ENCODE measurements at regions not wholly inside any gene's neighbourhood (a gene's known extent, or its start where the extent isn't known, plus 50 kb on each side); places are given as distances from the start of the nearest gene placed in this dataset.

- DNase-seq (ENCODE audit: low read depth): no peak
Measured at GRCh38 chr15:95319242-95319641, 1011.3 kb upstream of the NR2F2 start.

- DNase-seq (ENCODE audit: low read depth): no peak
Measured at GRCh38 chr15:95323796-95324195, 1006.7 kb upstream of the NR2F2 start.

DNA sequence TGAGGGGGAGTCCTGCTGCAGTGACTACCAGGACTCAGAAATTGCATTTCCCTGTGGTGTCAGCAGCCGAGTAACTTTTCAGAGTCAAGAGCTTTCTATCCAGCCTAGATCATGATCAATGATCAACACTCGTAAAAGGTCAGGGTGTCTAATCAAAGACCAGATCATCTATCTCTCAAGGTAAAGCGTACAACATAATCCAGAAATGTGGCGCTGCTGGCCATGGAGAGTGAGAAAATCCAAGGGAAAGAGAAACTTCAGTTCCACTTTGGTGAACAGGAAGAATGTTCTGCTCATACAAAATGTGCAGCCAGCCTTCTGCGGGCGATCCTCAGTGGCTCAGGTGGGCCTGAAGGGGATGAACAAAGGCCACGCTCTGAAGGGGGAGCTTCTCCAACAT is 1005.8 kb upstream of the NR2F2 start:
- no peak for DNase-seq (ENCODE audit: low read depth)

DNA sequence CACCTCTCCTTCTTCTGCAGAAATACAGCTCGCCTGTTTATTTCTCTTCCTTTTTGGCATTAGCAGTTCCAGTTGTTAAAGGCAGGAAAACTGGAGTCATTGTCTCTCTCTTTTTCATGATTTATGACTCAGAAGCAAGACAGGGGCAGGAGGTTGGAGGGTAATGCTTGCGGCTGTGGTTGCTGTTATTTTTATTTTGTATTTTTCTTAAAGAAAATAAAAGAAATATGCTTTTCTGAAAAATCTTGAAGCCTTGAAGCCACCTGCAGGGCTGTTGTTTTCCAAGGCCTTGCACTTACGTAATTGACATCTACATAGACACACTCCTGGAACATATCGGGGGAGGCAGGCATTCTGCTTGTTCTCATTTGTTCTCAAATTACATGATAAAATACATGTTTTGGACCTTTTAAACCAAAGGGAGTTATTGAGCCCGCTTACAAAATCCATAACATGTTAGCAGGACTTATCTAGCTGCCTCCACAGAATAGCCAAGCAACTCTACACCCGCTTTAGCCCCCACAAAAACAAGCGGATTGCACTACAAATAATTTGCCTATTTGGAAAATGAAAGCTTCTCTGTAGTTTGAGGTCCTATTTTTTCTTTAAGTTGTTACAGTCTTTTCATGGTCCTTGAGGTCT is 1004.6 kb upstream of the NR2F2 start:
- DNase-seq (ENCODE audit: low read depth): no peak

DNA sequence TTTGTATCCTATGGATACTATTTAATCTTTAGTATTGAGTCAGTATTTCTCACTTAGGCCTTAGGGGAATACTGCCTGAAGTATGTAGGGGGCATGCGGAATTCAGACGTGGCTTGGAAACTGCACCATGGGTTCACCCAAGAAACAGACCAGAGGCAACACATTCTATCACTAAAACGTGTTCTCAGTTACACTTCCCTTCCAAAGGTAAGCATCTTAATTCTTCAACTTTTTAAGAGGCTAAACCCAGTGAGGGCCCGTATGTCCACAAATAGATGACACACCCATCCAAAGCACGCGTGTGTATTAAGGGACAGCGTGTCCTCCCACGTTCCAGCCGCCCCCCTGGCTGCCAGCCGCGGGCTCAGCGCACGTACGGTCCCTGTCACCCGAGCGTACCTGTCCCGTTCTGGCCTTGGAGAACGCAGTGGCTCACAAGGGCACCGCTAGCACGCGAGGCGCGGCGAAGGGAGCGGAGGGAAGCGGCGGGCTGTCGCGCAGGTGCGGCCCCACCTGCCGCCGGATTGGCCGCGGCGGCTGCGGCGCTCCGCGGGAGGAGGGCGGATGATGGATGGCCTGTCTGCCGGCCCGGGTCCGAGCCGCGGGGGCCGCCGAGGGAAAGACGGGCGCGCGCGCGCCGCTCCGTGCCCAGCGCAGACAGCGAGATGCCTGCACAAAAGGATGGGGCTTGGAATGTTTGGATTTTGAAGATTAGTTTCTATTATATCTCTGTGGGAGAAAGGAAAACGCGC is 1003.9 kb upstream of the NR2F2 start:
- DNase-seq (ENCODE audit: low read depth): no peak

DNA sequence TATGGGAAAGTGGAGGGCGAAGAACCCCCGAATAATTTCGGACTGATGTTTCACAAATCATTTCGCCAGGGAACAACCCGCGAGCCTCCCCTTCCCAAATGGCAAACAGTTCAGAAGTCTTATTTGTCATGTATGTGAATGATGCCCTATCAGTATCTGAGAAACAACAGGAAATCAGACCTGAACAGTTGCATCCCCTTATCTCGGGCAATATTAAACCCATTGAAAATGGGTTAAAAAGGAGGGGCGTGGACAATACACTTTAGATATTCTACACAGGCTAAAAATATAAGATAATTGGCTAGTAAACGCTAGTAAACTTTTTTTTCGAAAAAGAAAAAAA is 1003.3 kb upstream of the NR2F2 start:
- DNase-seq (ENCODE audit: low read depth): no peak

DNA sequence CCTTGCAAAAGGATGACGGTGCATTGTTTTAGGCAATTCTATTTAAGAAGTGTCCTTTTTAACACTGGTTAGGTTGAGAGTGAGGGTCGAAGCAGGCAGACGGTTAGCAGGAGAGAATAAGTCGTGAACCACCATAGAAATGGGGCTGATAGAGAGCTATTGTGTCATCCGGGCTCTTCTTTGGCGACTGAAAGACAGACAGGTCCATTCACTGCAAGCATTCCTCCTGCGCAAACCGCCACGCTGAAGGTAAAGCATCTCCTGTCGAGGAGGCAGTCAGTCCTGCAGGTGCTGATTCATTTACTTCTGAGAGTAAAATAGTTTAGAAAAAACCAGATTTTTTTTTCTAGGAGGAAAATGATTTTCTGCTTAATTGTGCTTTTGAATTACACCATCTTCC is 1002.8 kb upstream of the NR2F2 start:
- DNase-seq (ENCODE audit: low read depth): no peak

- DNase-seq (ENCODE audit: low read depth): no peak
Measured at GRCh38 chr15:95328559-95328958, 1001.9 kb upstream of the NR2F2 start.

DNA sequence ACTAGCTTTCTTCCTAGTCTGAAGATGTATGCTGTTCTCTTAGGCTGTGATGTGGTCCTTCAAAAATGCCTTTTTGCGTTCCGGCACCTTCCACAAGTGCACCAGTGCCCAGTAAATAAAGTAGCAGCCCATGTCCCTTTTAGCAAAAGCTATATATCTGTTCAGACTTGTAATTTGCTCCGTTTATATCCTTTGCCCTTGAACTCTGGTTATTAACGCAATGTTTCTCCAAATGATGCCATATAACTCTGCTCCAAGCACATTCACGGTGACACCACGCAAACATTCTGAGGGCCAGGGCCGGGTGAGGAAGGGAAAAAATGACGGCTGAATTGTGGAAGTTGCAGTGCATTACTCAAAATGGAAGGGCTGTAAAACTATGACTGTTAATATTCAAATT is 1001.1 kb upstream of the NR2F2 start:
- DNase-seq (ENCODE audit: low read depth): no peak

GRCh38 chr15:95341686-95342085 is 988.8 kb upstream of the NR2F2 start:
- no peak for DNase-seq (ENCODE audit: low read depth)

DNA sequence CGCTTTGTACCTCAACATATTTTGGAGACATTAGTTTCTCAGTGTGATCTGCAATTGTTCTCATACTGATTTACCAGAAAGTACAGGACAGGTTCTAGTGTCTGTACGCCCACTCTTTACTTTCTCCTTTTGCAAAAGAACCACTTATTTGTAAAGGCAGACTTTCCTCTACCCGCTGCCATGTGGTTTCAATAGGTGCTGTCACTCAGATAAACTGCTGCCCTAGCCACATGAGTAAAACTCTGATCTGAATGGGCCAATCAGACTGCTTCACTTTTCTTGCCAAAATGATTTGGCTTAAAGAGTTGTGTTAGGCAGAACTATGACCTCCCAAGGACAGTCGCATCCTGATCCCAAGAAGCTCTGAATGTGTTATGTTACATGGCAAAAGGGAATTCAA is 984.6 kb upstream of the NR2F2 start:
- DNase-seq (ENCODE audit: low read depth): no peak

DNA sequence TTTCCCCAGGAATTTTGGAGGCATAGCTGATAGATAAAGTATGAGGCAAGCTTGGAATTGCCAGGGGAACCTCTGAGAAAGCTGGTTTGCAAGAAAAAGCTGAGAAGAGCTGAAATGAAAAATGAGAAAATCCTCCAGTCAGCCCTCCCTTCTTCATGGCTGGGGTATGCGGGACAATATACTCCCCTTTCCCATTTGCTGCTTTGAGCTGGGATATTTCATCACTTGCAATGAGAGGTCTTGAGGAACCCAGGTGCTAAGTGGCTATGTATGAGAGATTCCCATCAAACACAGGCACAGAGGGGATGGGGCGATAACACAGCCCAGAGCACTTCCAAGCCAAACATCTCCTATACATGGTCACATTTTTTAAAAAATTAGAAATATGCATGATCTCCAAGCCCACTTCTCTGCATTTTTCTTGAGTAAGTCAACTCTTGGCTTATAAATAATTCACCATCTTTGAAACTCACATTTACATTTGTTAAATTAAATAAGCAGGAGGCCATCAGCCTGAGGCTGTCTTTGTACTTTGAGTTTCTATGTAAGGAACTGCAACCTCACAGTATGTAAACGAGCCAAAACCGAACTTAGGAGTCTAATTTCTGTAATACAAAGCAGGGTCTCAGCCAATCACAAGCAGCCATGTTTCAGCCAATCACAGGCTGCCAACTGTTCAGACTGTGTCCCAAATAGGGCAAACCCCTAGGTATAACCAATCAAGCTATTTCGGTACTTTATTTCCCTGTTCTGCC is 983.6 kb upstream of the NR2F2 start:
- no peak for DNase-seq (ENCODE audit: low read depth)

- no peak for DNase-seq (ENCODE audit: low read depth)
Measured at GRCh38 chr15:95347837-95348236, 982.7 kb upstream of the NR2F2 start.

- DNase-seq (ENCODE audit: low read depth): no peak
Measured at GRCh38 chr15:95350908-95351307, 979.6 kb upstream of the NR2F2 start.

DNA sequence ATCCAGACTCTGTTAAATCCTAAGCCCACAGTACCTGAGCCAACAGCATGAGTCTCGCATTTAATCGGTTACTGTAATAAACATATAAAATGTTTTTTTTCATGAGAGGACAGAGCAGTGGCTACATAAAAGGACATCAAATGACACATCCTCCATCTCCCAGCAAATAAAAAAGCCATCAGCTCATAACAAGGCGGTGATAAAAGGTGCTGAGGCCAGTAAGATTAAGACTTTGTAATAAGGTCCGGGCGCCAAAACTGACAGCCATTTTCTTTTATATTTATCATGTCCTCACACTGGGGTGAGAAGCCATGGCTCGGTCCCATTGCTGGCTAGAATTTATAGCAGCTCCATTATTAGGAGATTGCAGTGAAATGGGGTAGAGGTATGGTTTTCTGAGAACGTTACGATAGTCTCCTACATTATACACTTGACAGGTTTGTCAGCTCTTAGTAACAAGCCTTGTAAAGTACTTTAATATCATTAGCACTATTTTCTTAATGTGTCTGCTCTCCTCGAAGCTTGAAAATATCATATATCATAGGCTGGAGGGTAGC is 977.8 kb upstream of the NR2F2 start:
- DNase-seq (ENCODE audit: low read depth): no peak

DNA sequence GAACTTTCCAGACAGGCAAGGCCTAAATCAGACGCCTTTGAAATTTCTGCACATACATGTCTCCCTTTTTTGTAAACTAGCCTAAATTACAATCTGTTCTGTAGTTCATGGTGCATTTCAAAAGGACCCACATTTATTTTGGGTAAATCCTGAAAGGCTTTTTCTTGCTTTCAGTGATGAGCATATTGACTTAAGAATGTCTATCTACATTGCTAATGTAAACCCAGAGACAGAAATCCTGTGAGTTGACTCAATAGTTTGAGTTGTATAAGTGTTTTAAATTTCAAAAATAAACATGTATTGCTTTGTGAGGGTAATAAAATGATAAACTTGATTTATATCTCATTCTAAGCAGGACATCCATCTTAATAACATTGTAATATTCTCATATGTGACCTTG is 977.0 kb upstream of the NR2F2 start:
- DNase-seq (ENCODE audit: low read depth): no peak

DNA sequence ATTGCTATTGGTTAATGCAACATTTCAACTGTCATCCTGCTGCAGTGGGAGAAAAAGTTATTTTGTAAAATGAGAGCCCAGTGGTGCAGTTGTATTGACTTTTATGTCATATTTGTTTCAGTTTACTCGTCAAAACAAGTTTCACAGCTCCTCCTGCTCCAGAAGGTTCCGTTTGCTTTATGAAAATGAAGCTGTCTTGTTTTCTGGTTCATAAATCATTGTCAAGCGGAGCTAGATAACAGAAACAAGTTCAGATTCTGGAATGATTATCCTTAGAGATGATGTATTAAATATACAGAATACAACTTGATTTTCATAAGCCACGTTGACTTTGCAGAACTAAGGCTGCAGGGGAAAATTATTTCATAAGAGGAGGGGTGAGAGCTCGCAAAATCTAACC is 970.5 kb upstream of the NR2F2 start:
- DNase-seq (ENCODE audit: low read depth): no peak

- no peak for DNase-seq (ENCODE audit: low read depth)
Measured at GRCh38 chr15:95362306-95362705, 968.2 kb upstream of the NR2F2 start.

DNA sequence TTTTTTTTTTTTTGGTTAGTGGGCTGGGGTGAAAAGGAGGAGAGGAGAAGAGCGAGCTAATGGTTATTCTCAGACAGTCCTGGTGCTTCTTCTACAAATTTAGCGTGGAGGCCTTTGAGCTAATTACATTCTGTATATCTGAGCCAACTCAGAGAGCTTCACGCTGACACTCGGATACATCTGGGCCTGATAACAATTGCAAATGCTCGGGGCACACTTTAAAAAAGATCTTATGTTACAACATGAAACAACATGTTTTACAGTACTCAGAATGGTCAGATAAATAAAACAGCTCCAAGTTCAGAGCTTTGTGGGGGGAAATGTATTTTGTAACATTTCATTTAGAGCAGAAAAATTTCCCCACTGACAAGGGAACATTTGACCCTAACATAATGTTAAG is 966.9 kb upstream of the NR2F2 start:
- DNase-seq (ENCODE audit: low read depth): no peak

- DNase-seq (ENCODE audit: low read depth): no peak
Measured at GRCh38 chr15:95365511-95366107, 964.9 kb upstream of the NR2F2 start.

- DNase-seq (ENCODE audit: low read depth): no peak
Measured at GRCh38 chr15:95368191-95368590, 962.3 kb upstream of the NR2F2 start.

DNA sequence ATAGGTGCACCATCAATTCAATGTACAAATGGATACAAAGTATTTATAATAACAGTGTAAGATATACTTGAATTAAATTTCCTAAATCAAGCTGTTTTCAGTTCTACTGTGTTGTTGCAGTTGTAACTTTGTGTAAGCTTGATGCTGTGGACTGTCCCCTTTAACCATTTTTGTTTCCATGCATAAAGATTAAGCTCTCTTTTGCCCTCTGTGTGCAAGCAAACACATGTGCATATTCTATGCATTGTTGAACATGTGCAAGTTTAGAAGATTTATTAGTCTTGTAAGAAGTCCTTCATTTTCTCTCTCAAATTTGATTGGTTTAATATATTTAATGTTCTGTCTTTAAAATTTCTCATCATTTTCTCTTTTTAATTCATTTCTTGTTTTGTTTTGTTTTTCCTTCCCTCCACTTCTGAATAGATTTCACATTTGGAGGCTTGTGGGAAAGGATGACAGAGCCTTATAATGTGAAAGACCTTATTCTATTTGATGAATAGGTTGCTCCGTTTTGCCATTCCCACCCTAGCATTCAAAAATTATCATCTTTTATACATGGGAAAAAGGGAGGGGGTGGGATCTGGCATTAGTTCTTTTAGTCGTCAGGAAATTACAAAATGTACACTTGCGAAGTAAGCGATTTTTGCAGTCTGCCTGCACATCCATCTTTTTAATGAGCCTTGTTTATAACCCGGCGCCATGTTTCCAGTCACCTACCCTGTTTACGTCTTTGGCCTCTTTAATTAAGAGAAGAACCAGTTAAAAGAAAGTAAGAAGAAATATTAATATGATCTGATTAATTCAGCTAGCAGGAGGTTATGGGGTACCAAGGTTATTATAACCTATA is 961.5 kb upstream of the NR2F2 start:
- no peak for DNase-seq (ENCODE audit: low read depth)

Measured in stimulated activated CD8-positive, alpha-beta memory T cell treated with anti-CD3 and anti-CD28 coated beads, Interleukin-7, amount 100 ng/mL, for 24 hours (primary cell).